HG03432 (cell line): ENCODE measurements at regions not wholly inside any gene's neighbourhood (a gene's known extent, or its start where the extent isn't known, plus 50 kb on each side); places are given as distances from the start of the nearest gene placed in this dataset.

ENCODE experiments used
- ATAC-seq: cut with Tn5 transposase; IDR thresholded peaks from one replicate; pipeline ENCODE4 v1.9.1; 2021; ENCODE audit warnings: mild to moderate bottlenecking, moderate library complexity; ENCODE audit not compliant: unreplicated experiment

GRCh38 chr9:91120200-91120599 lies 241.5 kb downstream of the AUH start:
- no peak for ATAC-seq

- ATAC-seq = no peak
Observed at GRCh38 chr9:91122755-91123154, 239.0 kb downstream of the AUH start.

GRCh38 chr9:91126761-91127445 lies 234.8 kb downstream of the AUH start:
- ATAC-seq = no peak

- ATAC-seq = no peak
Observed at GRCh38 chr9:91127653-91128052, 234.1 kb downstream of the AUH start.

GRCh38 chr9:91130796-91131318 lies 230.9 kb downstream of the AUH start:
- no peak for ATAC-seq

GRCh38 chr9:91131433-91131839 lies 230.3 kb downstream of the AUH start:
- ATAC-seq = peak; percentile 58

- no peak for ATAC-seq
Observed at GRCh38 chr9:91132576-91133073, 229.1 kb downstream of the AUH start.

- no peak for ATAC-seq
Observed at GRCh38 chr9:91134608-91135007, 227.1 kb downstream of the AUH start.

- no peak for ATAC-seq
Observed at GRCh38 chr9:91137391-91137790, 224.3 kb downstream of the AUH start.

- ATAC-seq = no peak
Observed at GRCh38 chr9:91138760-91139159, 223.0 kb downstream of the AUH start.

- no peak for ATAC-seq
Observed at GRCh38 chr9:91141407-91141965, 220.2 kb downstream of the AUH start.

GRCh38 chr9:91143162-91143561 lies 218.6 kb downstream of the AUH start:
- no peak for ATAC-seq

GRCh38 chr9:91143642-91144041 lies 218.1 kb downstream of the AUH start:
- no peak for ATAC-seq

GRCh38 chr9:91144769-91145168 lies 216.9 kb downstream of the AUH start:
- ATAC-seq = no peak

GRCh38 chr9:91145496-91145895 lies 216.2 kb downstream of the AUH start:
- ATAC-seq = no peak

GRCh38 chr9:91146391-91147019 lies 215.2 kb downstream of the AUH start:
- no peak for ATAC-seq

GRCh38 chr9:91147079-91147708 lies 214.5 kb downstream of the AUH start:
- ATAC-seq = no peak

- ATAC-seq = no peak
Observed at GRCh38 chr9:91148306-91148705, 213.4 kb downstream of the AUH start.

- no peak for ATAC-seq
Observed at GRCh38 chr9:91150273-91150997, 211.3 kb downstream of the AUH start.

GRCh38 chr9:91150998-91151717 lies 210.6 kb downstream of the AUH start:
- ATAC-seq = peak; percentile 72
